HL-60 (cell line): ENCODE measurements at regions not wholly inside any gene's neighbourhood (a gene's known extent, or its start where the extent isn't known, plus 50 kb on each side); places are given as distances from the start of the nearest gene placed in this dataset.

Experiments used
- POLR2AphosphoS5 ChIP-seq: IDR thresholded peaks from 2 replicates; pipeline ENCODE4 v1.6.1; 2012; ENCODE audit warnings: low read depth
- TF ChIP-seq, protein P1 (sequence below): IDR thresholded peaks from one replicate; pipeline ENCODE4 v1.5.1; 2011; ENCODE audit warnings: low read length, control low read depth, inconsistent platforms; ENCODE audit not compliant: insufficient read depth
- TF ChIP-seq, protein P2 (sequence below): IDR thresholded peaks from 2 replicates; pipeline ENCODE4 v1.6.1; 2012; ENCODE audit warnings: low read depth; ENCODE audit not compliant: insufficient replicate concordance

- TF ChIP-seq, protein P1, sequence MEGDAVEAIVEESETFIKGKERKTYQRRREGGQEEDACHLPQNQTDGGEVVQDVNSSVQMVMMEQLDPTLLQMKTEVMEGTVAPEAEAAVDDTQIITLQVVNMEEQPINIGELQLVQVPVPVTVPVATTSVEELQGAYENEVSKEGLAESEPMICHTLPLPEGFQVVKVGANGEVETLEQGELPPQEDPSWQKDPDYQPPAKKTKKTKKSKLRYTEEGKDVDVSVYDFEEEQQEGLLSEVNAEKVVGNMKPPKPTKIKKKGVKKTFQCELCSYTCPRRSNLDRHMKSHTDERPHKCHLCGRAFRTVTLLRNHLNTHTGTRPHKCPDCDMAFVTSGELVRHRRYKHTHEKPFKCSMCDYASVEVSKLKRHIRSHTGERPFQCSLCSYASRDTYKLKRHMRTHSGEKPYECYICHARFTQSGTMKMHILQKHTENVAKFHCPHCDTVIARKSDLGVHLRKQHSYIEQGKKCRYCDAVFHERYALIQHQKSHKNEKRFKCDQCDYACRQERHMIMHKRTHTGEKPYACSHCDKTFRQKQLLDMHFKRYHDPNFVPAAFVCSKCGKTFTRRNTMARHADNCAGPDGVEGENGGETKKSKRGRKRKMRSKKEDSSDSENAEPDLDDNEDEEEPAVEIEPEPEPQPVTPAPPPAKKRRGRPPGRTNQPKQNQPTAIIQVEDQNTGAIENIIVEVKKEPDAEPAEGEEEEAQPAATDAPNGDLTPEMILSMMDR: no peak
- no peak for TF ChIP-seq POLR2AphosphoS5
- TF ChIP-seq, protein P2, sequence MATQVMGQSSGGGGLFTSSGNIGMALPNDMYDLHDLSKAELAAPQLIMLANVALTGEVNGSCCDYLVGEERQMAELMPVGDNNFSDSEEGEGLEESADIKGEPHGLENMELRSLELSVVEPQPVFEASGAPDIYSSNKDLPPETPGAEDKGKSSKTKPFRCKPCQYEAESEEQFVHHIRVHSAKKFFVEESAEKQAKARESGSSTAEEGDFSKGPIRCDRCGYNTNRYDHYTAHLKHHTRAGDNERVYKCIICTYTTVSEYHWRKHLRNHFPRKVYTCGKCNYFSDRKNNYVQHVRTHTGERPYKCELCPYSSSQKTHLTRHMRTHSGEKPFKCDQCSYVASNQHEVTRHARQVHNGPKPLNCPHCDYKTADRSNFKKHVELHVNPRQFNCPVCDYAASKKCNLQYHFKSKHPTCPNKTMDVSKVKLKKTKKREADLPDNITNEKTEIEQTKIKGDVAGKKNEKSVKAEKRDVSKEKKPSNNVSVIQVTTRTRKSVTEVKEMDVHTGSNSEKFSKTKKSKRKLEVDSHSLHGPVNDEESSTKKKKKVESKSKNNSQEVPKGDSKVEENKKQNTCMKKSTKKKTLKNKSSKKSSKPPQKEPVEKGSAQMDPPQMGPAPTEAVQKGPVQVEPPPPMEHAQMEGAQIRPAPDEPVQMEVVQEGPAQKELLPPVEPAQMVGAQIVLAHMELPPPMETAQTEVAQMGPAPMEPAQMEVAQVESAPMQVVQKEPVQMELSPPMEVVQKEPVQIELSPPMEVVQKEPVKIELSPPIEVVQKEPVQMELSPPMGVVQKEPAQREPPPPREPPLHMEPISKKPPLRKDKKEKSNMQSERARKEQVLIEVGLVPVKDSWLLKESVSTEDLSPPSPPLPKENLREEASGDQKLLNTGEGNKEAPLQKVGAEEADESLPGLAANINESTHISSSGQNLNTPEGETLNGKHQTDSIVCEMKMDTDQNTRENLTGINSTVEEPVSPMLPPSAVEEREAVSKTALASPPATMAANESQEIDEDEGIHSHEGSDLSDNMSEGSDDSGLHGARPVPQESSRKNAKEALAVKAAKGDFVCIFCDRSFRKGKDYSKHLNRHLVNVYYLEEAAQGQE: no peak
These were observed 407.6 kb upstream of the CADM1 start for GRCh38 chr11:115911613-115912346.
